Activated T-cell treated with anti-CD3 and anti-CD28 coated beads, Interleukin-2, amount 50 U/mL, for 4 hours (primary cell): ENCODE measurements at regions not wholly inside any gene's neighbourhood (a gene's known extent, or its start where the extent isn't known, plus 50 kb on each side); places are given as distances from the start of the nearest gene placed in this dataset.
"Not testable (repeated sequence)": the region's sequence is repeated elsewhere in the genome, so short reads cannot be mapped to it uniquely, and the experiment has no call there.

Experiments
- ATAC-seq, 2 donors: fragments of 200-7000 bp; cut with Tn5 transposase; one replicate each; pipeline ENCODE4 v1.10.0; 2021
- DNase-seq: peaks from one replicate; pipeline ENCODE4 v3.0.0-alpha.2; 2020
- H3K27me3 Mint-ChIP-seq: one replicate; pipeline ENCODE4 v1.8.0; 2021; ENCODE audit warnings: low read depth, mixed read lengths
- H3K36me3 Mint-ChIP-seq: one replicate; pipeline ENCODE4 v1.8.0; 2022; ENCODE audit warnings: mixed read lengths; ENCODE audit not compliant: insufficient read depth
- H3K4me1 Mint-ChIP-seq: one replicate; pipeline ENCODE4 v1.8.0; 2021; ENCODE audit warnings: low read depth, mixed read lengths
- H3K4me3 Mint-ChIP-seq: one replicate; pipeline ENCODE4 v1.8.0; 2021; ENCODE audit warnings: mild to moderate bottlenecking, moderate library complexity, mixed read lengths
- H3K9me3 Mint-ChIP-seq: one replicate; pipeline ENCODE4 v1.8.0; 2021; ENCODE audit warnings: mixed read lengths

DNA sequence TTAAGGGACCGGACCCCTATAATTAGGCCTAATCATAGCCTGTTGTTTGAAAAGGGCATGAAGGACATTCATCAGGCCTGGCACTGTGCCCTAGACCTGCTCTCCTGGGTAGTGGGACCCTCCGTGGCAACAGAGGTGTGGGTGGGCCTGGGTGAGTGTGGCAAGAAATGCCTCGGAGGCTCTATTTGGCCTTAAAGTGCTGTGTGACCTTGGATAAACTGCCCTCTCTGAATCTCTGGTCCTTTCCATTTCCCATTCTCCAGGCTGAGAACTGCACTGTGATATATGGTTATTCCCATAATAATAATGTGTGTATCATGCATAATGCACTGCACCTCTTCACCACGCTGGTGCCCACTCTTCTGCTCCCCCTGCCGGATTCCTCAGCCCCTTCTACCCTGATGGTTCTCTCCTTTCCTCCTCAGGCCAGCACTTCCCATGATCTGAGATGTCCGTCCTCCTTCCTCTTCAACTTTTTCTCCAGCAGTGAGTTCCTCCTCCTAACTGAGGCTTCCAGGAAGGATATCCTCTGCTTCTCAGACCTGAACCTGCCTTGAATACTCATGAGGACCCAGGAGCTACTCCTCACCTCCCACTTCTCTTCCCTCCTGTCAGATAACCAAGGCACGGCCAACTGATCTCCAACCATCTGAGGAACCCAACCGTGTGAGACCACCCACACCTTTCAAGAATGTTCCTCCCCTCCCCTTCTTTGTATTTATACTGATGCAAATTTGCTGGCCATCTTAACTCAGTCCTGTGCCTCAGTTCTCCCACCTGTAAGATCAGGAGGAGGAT lies 111.0 kb upstream of the PZP start:
- Mint-ChIP-seq H3K27me3 (no peaks in the 10 kb centered on the region), H3K9me3 (no peaks in the 10 kb centered on the region)

GRCh38 chr12:9313479-9313878 lies 105.3 kb upstream of the PZP start:
- not testable (repeated sequence) for ATAC-seq, H3K27me3 Mint-ChIP-seq, H3K9me3 Mint-ChIP-seq, H3K4me1 Mint-ChIP-seq, H3K4me3 Mint-ChIP-seq, DNase-seq, H3K36me3 Mint-ChIP-seq

More for the DNA sequence above, 111.0 kb upstream of the PZP start:
- no peak overlapping the region for H3K4me3 Mint-ChIP-seq
- ATAC-seq (peak; percentile 44 to 65), DNase-seq (no peak)
- H3K36me3 Mint-ChIP-seq: no peaks in the 10 kb centered on the region
- H3K4me1 Mint-ChIP-seq: peaks cover 6% of the 10 kb centered on the region

DNA sequence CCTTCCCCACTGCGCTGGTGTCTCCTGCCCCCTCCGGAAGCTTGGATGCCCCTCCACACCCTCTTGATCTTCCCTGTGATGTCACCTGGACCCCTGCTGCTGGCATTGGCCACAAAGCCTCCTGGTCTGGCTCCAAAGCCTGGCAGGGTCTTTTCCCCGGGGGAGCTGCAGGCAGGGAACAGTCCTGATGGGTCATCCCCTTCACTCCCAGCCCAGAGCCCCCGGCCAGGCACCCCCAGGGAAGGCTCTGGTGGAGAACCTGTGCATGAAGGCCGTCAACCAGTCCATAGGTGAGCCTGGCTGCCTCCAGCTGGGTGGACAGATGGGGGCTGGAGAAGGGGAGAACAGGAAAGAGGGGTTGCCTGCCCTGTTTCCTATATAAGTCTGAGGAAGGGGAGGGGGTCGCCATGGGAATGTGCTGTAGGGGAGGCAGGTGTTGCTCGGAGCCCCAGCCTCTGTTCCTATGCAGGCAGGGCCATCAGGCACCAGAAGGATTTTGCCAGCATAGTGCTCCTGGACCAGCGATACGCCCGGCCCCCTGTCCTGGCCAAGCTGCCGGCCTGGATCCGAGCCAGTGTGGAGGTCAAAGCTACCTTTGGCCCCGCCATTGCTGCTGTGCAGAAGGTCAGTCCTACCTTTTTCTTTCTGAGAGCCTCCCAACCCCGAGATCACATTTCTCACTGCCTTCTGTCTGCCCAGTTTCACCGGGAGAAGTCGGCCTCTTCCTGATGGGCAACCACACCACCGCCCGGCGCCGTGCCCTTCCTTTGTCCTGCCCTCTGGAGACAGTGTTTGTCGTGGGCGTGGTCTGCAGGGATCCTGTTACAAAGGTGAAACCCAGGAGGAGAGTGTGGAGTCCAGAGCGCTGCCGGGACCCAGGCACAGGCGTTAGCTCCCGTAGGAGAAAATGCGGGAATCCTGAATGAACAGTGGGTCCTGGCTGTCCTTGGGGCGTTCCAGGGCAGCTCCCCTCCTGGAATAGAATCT lies 104.5 kb upstream of the PZP start:
- not testable (repeated sequence) for DNase-seq, H3K4me3 Mint-ChIP-seq, ATAC-seq, H3K9me3 Mint-ChIP-seq, H3K4me1 Mint-ChIP-seq, H3K27me3 Mint-ChIP-seq
- H3K36me3 Mint-ChIP-seq: peaks cover 11% of the 10 kb centered on the region

DNA sequence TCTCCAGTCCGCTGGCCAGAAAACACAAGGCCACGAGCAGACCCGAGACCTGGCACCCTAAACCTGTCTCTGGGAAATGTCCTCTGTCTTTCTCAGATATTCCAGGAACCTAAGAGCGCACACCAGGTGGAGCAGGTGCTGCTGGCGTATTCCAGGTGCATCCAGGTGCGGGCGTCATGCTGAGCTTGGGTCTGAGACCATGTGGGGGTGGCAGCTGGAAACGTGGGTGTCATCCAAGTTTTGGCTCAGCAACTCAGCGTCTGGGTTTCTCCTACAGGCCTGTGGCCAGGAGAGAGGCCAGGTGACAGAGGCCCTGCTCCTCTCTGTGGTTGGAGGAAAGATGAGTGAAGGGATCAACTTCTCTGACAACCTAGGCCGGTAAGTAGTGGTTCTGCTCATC lies 103.3 kb upstream of the PZP start:
- ATAC-seq, H3K9me3 Mint-ChIP-seq, DNase-seq, H3K4me1 Mint-ChIP-seq, H3K4me3 Mint-ChIP-seq, H3K27me3 Mint-ChIP-seq: not testable (repeated sequence)
- H3K36me3 Mint-ChIP-seq: peaks cover 19% of the 10 kb centered on the region

GRCh38 chr12:9310645-9311044 lies 102.5 kb upstream of the PZP start:
- not testable (repeated sequence) for ATAC-seq, H3K9me3 Mint-ChIP-seq

DNA sequence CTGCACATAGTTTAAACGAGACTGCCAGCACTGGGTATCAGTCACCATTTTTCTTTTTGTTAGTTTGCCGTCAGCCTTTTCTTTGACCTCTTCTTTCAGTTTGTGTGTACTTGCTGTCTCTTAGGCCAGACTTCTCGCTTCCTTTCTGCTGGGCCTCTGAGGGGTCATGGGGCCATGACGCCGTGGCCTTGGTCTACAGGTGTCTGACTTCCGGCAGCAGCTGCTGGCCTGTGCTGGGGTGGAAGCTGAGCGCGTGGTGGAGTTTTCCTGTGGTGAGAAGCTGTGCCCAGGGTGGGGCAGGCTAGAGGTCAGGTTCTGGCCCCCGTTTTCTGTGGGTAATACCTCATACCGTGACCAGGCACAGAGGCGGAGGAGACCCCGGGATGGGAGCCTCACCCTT lies 101.6 kb upstream of the PZP start:
- not testable (repeated sequence) for H3K4me1 Mint-ChIP-seq, ATAC-seq, DNase-seq, H3K4me3 Mint-ChIP-seq, H3K27me3 Mint-ChIP-seq, H3K9me3 Mint-ChIP-seq
- H3K36me3 Mint-ChIP-seq: peaks cover 21% of the 10 kb centered on the region

More at GRCh38 chr12:9310645-9311044, 102.5 kb upstream of the PZP start:
- not testable (repeated sequence) for H3K4me1 Mint-ChIP-seq, DNase-seq, H3K4me3 Mint-ChIP-seq, H3K27me3 Mint-ChIP-seq
- H3K36me3 Mint-ChIP-seq: peaks cover 19% of the 10 kb centered on the region

DNA sequence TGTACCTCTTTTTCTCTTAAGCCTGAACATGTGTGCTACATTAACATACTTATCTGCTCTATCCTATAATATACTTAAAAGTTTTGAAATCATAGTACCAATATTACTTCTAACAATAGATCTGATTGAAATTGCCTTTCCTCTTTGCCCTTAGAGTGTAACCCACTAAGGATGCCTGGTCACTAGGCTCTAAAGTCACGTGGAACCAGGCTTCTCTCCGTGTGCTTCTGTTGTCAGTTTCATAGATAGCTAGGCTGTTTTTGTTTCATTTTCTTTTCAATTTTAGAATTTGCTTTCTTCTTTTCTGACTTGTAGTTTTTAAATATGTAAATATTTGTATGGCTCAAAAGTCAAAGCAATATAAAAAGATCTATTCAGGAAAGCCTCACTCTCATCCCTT lies 100.5 kb upstream of the PZP start:
- H3K4me3 Mint-ChIP-seq, ATAC-seq, H3K27me3 Mint-ChIP-seq, H3K4me1 Mint-ChIP-seq, DNase-seq, H3K9me3 Mint-ChIP-seq: not testable (repeated sequence)
- H3K36me3 Mint-ChIP-seq: peaks cover 24% of the 10 kb centered on the region

DNA sequence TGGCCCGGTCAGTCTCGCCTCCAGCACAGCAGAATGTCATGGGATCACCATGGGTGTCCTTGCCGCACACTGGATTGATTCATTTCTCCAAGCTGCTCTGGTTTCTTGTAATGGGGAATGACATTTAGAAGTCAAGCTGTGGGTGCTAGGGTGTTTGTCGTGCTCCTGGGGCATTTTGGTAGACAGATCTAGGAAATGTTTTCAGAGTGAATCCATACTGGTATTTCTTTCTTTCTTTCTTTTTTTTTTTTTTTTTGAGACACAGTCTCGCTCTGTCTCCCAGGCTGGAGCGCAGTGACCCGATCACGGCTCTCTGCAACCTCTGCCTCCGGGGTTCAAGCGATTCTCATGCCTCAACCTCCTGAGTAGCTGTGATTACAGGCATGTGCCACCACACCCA lies 100.0 kb upstream of the PZP start:
- not testable (repeated sequence) for DNase-seq, H3K4me1 Mint-ChIP-seq, H3K4me3 Mint-ChIP-seq, H3K27me3 Mint-ChIP-seq, ATAC-seq, H3K9me3 Mint-ChIP-seq
- H3K36me3 Mint-ChIP-seq: peaks cover 24% of the 10 kb centered on the region

DNA sequence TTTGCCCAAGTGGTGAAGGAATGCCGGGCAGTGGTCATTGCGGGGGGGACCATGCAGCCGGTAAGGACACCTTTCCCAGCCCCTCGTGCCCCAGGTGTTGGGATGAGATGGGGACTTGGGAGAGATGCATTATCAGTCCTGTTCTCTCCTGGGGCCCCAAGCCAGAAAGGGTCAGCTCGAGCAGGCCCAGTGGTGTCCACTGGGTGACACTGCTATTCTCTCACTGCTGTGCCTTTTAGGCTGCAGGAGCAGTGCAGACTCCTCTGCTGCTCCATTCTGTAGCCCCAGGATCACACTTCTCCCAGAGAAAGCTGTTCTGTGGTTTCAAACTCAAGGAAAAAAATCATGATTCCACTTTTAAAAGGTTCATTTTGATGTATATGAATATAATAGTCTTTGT lies 99.1 kb upstream of the PZP start:
- H3K4me3 Mint-ChIP-seq, DNase-seq, H3K4me1 Mint-ChIP-seq, ATAC-seq, H3K9me3 Mint-ChIP-seq, H3K27me3 Mint-ChIP-seq: not testable (repeated sequence)
- H3K36me3 Mint-ChIP-seq: peaks cover 24% of the 10 kb centered on the region

GRCh38 chr12:9306004-9306403 lies 97.8 kb upstream of the PZP start:
- not testable (repeated sequence) for H3K27me3 Mint-ChIP-seq, H3K4me1 Mint-ChIP-seq, ATAC-seq, DNase-seq, H3K9me3 Mint-ChIP-seq, H3K4me3 Mint-ChIP-seq
- H3K36me3 Mint-ChIP-seq: peaks cover 20% of the 10 kb centered on the region

GRCh38 chr12:9304540-9304939 lies 96.3 kb upstream of the PZP start:
- H3K27me3 Mint-ChIP-seq, H3K4me3 Mint-ChIP-seq, H3K9me3 Mint-ChIP-seq, ATAC-seq, H3K4me1 Mint-ChIP-seq, DNase-seq: not testable (repeated sequence)
- H3K36me3 Mint-ChIP-seq: peaks cover 20% of the 10 kb centered on the region

DNA sequence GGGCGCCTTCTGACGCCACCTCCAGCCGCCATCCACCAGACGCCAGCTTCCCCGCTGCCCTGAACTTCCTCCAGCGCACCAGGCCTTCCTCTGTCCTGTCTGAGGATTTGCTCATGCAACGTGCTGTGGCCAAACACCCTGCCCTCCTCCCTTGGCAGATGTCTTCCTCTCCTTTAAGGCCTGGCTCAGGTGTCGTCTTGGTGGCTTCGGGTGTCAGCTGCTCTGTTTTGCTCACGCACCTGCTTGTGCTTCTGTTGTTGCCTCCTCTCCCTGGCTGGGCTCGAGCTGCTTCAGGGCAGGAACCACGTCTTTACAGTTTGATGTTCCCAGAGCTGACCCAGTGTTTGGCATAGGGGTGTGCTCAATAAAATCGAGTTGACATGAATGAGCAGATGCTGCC lies 87.7 kb upstream of the PZP start:
- peak; percentile 28 to 41 for ATAC-seq
- H3K36me3 Mint-ChIP-seq: not testable (repeated sequence)

GRCh38 chr12:9294072-9294620 lies 86.0 kb upstream of the PZP start:
- not testable (repeated sequence) for H3K9me3 Mint-ChIP-seq, H3K27me3 Mint-ChIP-seq, H3K36me3 Mint-ChIP-seq, DNase-seq, H3K4me3 Mint-ChIP-seq, ATAC-seq, H3K4me1 Mint-ChIP-seq

More for the DNA sequence above, 87.7 kb upstream of the PZP start:
- DNase-seq, H3K4me1 Mint-ChIP-seq, H3K4me3 Mint-ChIP-seq, H3K9me3 Mint-ChIP-seq, H3K27me3 Mint-ChIP-seq: not testable (repeated sequence)

- not testable (repeated sequence) for H3K36me3 Mint-ChIP-seq, H3K4me1 Mint-ChIP-seq, H3K4me3 Mint-ChIP-seq, H3K27me3 Mint-ChIP-seq, H3K9me3 Mint-ChIP-seq, ATAC-seq, DNase-seq
These were observed 85.2 kb upstream of the PZP start for GRCh38 chr12:9293391-9293790.
